ENCODE measurements at regions not wholly inside any gene's neighbourhood (a gene's known extent, or its start where the extent isn't known, plus 50 kb on each side); places are given as distances from the start of the nearest gene placed in this dataset.

DNA sequence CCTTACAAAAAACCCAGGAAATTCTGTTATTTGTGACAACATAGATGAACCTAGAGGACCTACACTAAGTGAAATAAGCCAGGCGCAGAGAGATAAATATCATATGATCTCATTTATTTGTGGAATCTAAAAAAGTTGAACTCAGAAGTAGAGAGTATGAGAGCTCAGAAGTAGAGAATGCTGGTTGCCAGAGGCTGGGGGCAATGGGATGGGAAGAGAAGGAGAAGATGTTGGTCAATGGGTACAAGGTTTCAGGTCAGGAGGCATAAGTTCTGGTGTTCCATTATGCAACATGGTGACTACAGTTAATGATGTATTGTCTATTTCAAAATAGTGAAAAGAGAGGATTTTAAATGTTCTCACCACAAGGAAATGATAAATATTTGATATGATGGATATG lies 259.1 kb upstream of the POU3F1 start:
- H3K4me3 ChIP-seq (ENCODE audit: low read depth, low read length): no peak overlapping the region
- TF ChIP-seq, protein P1, sequence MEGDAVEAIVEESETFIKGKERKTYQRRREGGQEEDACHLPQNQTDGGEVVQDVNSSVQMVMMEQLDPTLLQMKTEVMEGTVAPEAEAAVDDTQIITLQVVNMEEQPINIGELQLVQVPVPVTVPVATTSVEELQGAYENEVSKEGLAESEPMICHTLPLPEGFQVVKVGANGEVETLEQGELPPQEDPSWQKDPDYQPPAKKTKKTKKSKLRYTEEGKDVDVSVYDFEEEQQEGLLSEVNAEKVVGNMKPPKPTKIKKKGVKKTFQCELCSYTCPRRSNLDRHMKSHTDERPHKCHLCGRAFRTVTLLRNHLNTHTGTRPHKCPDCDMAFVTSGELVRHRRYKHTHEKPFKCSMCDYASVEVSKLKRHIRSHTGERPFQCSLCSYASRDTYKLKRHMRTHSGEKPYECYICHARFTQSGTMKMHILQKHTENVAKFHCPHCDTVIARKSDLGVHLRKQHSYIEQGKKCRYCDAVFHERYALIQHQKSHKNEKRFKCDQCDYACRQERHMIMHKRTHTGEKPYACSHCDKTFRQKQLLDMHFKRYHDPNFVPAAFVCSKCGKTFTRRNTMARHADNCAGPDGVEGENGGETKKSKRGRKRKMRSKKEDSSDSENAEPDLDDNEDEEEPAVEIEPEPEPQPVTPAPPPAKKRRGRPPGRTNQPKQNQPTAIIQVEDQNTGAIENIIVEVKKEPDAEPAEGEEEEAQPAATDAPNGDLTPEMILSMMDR (conservative IDR thresholded peaks at IDR 0.05; ENCODE audit: low read depth, low read length): no peak
- DNase-seq (ENCODE audit: low read depth): no peak

DNA sequence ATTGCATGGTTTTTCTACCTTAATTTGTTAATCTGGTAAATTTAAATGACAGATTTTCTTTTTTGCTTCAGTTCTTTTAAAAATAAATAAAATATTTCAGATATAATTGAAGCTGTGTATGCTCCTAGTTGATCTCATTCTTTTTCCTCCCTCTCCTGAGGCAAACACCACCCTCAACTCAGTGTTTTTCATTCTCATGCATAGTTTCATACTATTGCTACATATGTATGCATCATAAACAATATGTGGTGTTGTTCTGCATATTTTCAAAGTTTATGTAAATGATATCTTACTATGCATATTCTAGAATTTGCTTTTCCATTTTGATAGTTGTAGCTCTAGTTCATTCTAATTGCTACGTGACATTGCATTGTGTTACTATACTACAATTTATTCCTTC lies 257.2 kb upstream of the POU3F1 start:
- TF ChIP-seq, protein P1 (conservative IDR thresholded peaks at IDR 0.05; ENCODE audit: low read depth, low read length): no peak
- DNase-seq (ENCODE audit: low read depth): no peak
- no peak overlapping the region for H3K4me3 ChIP-seq (ENCODE audit: low read depth, low read length)

DNA sequence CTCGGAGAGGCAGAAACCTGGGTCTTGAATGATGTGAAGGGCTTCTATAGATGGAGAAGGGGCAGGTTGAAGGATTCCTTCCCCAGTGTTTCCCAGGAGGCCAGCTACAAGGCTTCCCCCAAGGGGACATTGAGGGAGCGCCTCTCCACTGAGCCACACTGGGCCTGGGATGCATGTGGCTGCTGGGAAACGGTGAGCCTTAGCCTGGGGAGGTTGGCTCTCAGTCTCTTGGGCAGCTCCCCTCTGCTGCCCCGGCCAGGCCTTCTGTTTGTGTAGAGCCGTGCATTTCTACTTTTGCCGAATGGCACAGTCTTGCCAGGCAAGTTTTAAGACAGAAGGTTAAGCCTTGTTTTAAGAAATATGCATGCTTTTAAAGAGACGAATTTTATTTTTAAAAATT lies 254.4 kb upstream of the POU3F1 start:
- TF ChIP-seq, protein P1 (conservative IDR thresholded peaks at IDR 0.05; ENCODE audit: low read depth, low read length): no peak
- no peak overlapping the region for H3K4me3 ChIP-seq (ENCODE audit: low read depth, low read length)
- no peak for DNase-seq (ENCODE audit: low read depth)

DNA sequence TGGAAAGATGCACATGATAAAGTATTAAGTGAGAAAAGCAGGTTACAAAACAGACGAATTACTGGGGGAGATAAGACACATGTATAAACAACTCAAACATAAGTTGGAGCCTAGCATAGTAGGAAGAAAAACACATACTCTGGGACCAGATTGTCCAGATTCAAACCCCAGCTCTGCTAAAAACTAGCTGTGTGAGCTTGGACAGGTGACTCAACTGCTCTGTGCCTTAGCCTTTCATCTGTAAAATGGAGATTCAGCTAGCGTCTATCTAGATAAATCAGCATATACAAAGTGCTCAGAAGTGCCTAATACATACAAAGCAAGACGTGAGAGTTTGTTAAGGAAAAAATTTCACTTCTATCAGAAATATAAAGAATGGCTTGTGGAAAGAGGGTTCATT lies 254.0 kb upstream of the POU3F1 start:
- H3K4me3 ChIP-seq (ENCODE audit: low read depth, low read length): no peak overlapping the region
- TF ChIP-seq, protein P1 (conservative IDR thresholded peaks at IDR 0.05; ENCODE audit: low read depth, low read length): no peak
- no peak for DNase-seq (ENCODE audit: low read depth)

DNA sequence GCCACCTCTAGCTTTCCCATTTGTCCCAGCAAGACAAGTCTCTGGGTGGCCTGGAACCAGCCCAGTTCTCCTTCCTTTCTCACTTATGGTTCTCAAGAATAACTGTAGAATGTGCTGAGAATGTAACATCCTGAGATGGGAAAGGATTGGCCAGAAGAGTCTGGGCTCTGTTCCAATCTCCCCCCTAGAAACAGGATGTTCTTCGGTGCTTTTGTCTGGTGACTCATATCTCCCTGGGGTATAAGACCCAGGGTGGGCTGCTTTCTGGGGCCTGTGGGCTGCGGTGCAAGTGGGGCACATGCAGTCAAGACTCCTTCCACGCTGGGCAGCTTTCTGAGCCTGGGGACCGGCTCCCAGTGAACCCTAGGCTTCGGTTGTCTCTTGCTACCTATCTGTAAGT lies 251.2 kb upstream of the POU3F1 start:
- no peak for DNase-seq (ENCODE audit: low read depth)

DNA sequence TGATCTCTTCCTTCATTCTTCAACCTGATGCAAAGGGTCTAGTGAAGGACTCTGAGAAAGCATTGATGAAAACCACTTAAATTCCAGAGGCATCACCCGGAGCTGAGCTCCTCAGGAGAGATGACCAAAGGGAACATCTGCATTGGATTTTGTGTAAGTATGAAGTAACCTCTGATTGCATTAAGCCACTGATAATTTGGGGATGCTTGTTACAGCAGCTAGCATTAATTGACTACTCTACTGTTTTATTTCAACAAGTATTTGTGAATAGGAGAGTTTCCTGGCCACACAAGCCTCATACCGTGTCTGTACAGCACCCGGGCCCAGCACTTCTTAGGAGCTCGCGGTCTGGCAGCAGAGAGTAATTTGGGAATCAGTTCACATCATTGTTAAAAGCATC lies 250.7 kb upstream of the POU3F1 start:
- DNase-seq (ENCODE audit: low read depth): no peak
- TF ChIP-seq, protein P1 (conservative IDR thresholded peaks at IDR 0.05; ENCODE audit: low read depth, low read length): no peak
- H3K4me3 ChIP-seq (ENCODE audit: low read depth, low read length): no peak overlapping the region

More for the DNA sequence above, 251.2 kb upstream of the POU3F1 start:
- H3K4me3 ChIP-seq (ENCODE audit: low read depth, low read length): no peak overlapping the region
- TF ChIP-seq, protein P1 (conservative IDR thresholded peaks at IDR 0.05; ENCODE audit: low read depth, low read length): no peak

DNA sequence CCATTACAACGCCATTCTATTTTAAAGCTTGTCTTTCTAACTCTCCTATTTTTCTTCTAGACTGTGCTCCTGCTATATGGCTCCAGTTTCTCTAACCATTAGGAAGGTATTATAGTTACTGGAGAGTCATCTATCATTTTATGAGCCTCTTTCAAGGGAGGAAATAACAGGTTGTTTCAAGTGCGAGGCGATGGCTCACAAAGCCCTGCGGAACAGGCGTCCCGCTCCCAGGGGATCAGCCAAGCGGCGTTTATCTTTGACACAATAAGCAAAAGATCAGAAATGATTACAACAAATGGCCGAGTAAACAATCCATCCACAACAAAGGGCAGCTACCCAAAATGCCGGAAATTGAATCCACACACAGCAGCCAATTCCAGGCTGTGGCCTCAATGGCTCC lies 249.5 kb upstream of the POU3F1 start:
- no peak overlapping the region for H3K4me3 ChIP-seq (ENCODE audit: low read depth, low read length)
- TF ChIP-seq, protein P1 (conservative IDR thresholded peaks at IDR 0.05; ENCODE audit: low read depth, low read length): no peak

More for the DNA sequence above, 249.5 kb upstream of the POU3F1 start:
- DNase-seq (ENCODE audit: low read depth): no peak
